BLaER1 (cell line): ENCODE measurements at regions not wholly inside any gene's neighbourhood (a gene's known extent, or its start where the extent isn't known, plus 50 kb on each side); places are given as distances from the start of the nearest gene placed in this dataset.

Experiments
- H3K27ac ChIP-seq: shearing (Covaris generic); formaldehyde crosslinking; 2 replicates; pipeline ENCODE4 v1.8.1; 2022
- H3K27me3 ChIP-seq: shearing (Covaris generic); formaldehyde crosslinking; 2 replicates; pipeline ENCODE4 v1.8.1; 2022
- H3K36me3 ChIP-seq: shearing (Covaris generic); formaldehyde crosslinking; 2 replicates; pipeline ENCODE4 v1.8.1; 2022
- H3K4me1 ChIP-seq: shearing (Covaris generic); formaldehyde crosslinking; 2 replicates; pipeline ENCODE4 v1.8.1; 2022
- H3K4me2 ChIP-seq: shearing (Covaris generic); formaldehyde crosslinking; 2 replicates; pipeline ENCODE4 v1.8.1; 2022
- H3K4me3 ChIP-seq: shearing (Covaris generic); formaldehyde crosslinking; 2 replicates; pipeline ENCODE4 v1.8.1; 2022
- H3K9ac ChIP-seq: shearing (Covaris generic); formaldehyde crosslinking; 2 replicates; pipeline ENCODE4 v1.8.1; 2022
- H3K9me3 ChIP-seq: shearing (Covaris generic); formaldehyde crosslinking; 2 replicates; pipeline ENCODE4 v1.8.1; 2022
- H4K20me1 ChIP-seq: shearing (Covaris generic); formaldehyde crosslinking; 2 replicates; pipeline ENCODE4 v1.8.1; 2022
- Cebpa-rat ChIP-seq: shearing (Covaris generic); IDR thresholded peaks from 2 replicates; pipeline ENCODE4 v1.8.1; 2022

- H3K9me3 ChIP-seq: no peaks in the 10 kb centered on the region
- no peaks in the 10 kb centered on the region for H4K20me1 ChIP-seq
- no peaks in the 10 kb centered on the region for H3K27me3 ChIP-seq
- H3K36me3 ChIP-seq: no peaks in the 10 kb centered on the region
- no peak for TF ChIP-seq Cebpa-rat
- no peak overlapping the region for H3K9ac ChIP-seq
- no peak overlapping the region for H3K27ac ChIP-seq
- no peaks in the 10 kb centered on the region for H3K4me1 ChIP-seq
- H3K4me2 ChIP-seq: no peak overlapping the region
- H3K4me3 ChIP-seq: no peak overlapping the region
Observed at GRCh38 chr3:131151-131888, 65.2 kb upstream of the CHL1 start.

DNA sequence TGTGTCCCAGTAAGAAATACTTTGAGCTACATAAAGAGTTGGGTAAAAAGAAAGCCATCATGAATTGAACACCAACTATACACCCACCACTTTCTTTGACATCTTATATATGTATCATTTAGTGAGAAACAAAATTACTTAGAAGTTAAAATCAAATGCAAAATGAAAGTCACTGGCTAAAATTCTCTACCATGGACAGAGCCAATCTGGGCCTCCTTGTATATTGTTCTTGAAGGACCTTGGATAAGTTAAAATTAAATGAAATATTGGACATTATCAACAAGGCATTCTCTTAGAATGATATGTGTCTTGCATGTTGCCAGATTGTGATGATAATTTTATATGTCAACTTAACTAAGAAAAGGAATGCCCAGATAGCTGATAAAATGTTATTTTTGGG lies 64.2 kb upstream of the CHL1 start:
- Histone ChIP-seq H3K27me3 (no peaks in the 10 kb centered on the region), H3K4me3 (no peak overlapping the region), H3K4me1 (no peaks in the 10 kb centered on the region), H3K9ac (no peak overlapping the region), H3K4me2 (no peak overlapping the region), H3K27ac (no peak overlapping the region), H3K36me3 (no peaks in the 10 kb centered on the region), H3K9me3 (no peaks in the 10 kb centered on the region), H4K20me1 (no peaks in the 10 kb centered on the region)
- TF ChIP-seq Cebpa-rat: no peak

GRCh38 chr3:132904-133303 lies 63.7 kb upstream of the CHL1 start:
- H3K27me3 ChIP-seq: no peaks in the 10 kb centered on the region
- H3K9ac ChIP-seq: no peak overlapping the region
- TF ChIP-seq Cebpa-rat: no peak
- no peak overlapping the region for H3K27ac ChIP-seq
- H3K36me3 ChIP-seq: no peaks in the 10 kb centered on the region
- H3K9me3 ChIP-seq: no peaks in the 10 kb centered on the region
- H4K20me1 ChIP-seq: no peaks in the 10 kb centered on the region
- no peaks in the 10 kb centered on the region for H3K4me1 ChIP-seq
- H3K4me2 ChIP-seq: no peak overlapping the region
- H3K4me3 ChIP-seq: no peak overlapping the region

GRCh38 chr3:140748-141330 lies 55.7 kb upstream of the CHL1 start:
- no peaks in the 10 kb centered on the region for H3K9me3 ChIP-seq

More at GRCh38 chr3:140748-141330, 55.7 kb upstream of the CHL1 start:
- Histone ChIP-seq H3K9ac (no peak overlapping the region), H3K27me3 (no peaks in the 10 kb centered on the region), H3K4me2 (no peak overlapping the region), H3K4me3 (no peak overlapping the region), H3K27ac (no peak overlapping the region), H4K20me1 (no peaks in the 10 kb centered on the region), H3K4me1 (no peaks in the 10 kb centered on the region), H3K36me3 (no peaks in the 10 kb centered on the region)
- TF ChIP-seq Cebpa-rat: no peak
